Suprapubic skin (tissue), 4 donors: ENCODE measurements at regions not wholly inside any gene's neighbourhood (a gene's known extent, or its start where the extent isn't known, plus 50 kb on each side); places are given as distances from the start of the nearest gene placed in this dataset.

Source experiments
- EP300 ChIP-seq: sonication (generic); formaldehyde crosslinking; IDR thresholded peaks from one replicate; pipeline ENCODE4 v1.6.1; 2017; ENCODE audit warnings: antibody characterized with exemption
- POLR2A ChIP-seq, 2 donors: fragments of 450-650 bp; IDR thresholded peaks; one replicate each; pipeline ENCODE4 v1.6.1; 2017; ENCODE audit warnings: antibody characterized with exemption in 2 of 2, mild to moderate bottlenecking in 2 of 2, moderate library complexity in 2 of 2
- POLR2AphosphoS5 ChIP-seq, 3 donors: sonication (generic); formaldehyde crosslinking; IDR thresholded peaks; one replicate each; pipeline ENCODE4 v1.6.1; 2017; ENCODE audit warnings: antibody characterized with exemption in 3 of 3
- TF ChIP-seq, protein P1 (sequence below), 2 donors: fragments of 200-600 bp in 1 of 2; fragments of 450-650 bp in 1 of 2; sonication (generic) in 1 of 2; IDR thresholded peaks; one replicate each; pipeline ENCODE4 v1.5.1; 2016 to 2019; ENCODE audit warnings: antibody characterized with exemption in 2 of 2, mild to moderate bottlenecking in 1 of 2, moderate library complexity in 1 of 2

DNA sequence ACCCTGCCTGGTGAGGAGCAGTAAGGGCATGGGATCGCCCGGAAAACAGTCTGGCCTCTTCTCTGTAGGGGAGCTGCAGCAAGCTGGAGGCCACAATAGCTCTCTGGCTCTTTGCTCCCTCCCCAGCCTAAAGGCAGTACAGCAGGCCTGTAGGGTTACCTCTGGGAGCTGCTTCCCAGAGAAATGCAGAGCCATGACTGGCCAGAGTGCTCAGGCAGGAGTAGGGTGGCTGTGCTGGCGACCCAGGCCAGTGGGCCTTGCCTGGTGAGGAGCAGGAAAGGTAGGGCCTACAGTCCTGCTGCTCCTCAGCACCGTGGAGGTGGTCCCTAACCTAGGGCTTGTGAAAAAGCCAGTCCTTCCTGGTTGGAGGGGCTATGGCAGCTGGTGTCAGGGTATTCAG, 129.9 kb upstream of the CHD6 start:
- TF ChIP-seq, protein P1, sequence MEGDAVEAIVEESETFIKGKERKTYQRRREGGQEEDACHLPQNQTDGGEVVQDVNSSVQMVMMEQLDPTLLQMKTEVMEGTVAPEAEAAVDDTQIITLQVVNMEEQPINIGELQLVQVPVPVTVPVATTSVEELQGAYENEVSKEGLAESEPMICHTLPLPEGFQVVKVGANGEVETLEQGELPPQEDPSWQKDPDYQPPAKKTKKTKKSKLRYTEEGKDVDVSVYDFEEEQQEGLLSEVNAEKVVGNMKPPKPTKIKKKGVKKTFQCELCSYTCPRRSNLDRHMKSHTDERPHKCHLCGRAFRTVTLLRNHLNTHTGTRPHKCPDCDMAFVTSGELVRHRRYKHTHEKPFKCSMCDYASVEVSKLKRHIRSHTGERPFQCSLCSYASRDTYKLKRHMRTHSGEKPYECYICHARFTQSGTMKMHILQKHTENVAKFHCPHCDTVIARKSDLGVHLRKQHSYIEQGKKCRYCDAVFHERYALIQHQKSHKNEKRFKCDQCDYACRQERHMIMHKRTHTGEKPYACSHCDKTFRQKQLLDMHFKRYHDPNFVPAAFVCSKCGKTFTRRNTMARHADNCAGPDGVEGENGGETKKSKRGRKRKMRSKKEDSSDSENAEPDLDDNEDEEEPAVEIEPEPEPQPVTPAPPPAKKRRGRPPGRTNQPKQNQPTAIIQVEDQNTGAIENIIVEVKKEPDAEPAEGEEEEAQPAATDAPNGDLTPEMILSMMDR (IDR thresholded peaks at IDR 0.05): no peak
- no peak for TF ChIP-seq POLR2A (IDR thresholded peaks at IDR 0.05)
- no peak for TF ChIP-seq EP300
- TF ChIP-seq POLR2AphosphoS5 (IDR thresholded peaks at IDR 0.05): no peak
